NT2/D1 (cell line): ENCODE measurements at regions not wholly inside any gene's neighbourhood (a gene's known extent, or its start where the extent isn't known, plus 50 kb on each side); places are given as distances from the start of the nearest gene placed in this dataset.

Source experiments
- SUZ12 ChIP-seq: IDR thresholded peaks from 2 replicates; pipeline ENCODE4 v1.6.1; 2011; ENCODE audit not compliant: insufficient read length, insufficient read depth; ENCODE audit errors: extremely low read depth
- ZNF274 ChIP-seq: IDR thresholded peaks from 2 replicates; pipeline ENCODE4 v1.6.1; 2011; ENCODE audit warnings: mild to moderate bottlenecking, low read depth, low read length

DNA sequence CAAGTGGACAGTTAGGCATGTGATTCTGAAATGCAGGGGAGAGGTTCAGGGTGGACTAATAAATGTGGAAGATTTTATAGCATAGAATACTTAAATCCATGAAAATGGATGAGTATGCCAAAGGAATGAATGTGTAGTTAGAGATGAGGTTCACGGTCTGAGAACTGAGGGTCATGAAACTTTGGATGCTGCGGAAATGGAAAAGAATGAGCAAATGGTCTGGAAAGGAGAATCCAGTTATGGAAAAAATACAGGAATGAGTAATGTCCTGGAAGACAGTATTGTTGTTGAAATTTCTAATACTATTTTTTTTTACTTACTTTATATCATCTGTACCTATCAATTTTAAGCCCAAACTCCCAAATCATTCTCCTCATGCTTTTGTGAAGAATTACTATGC lies 2369.4 kb downstream of the MAT2B start:
- TF ChIP-seq ZNF274 (no peak), SUZ12 (no peak)
